DND-41 (cell line): ENCODE measurements at regions not wholly inside any gene's neighbourhood (a gene's known extent, or its start where the extent isn't known, plus 50 kb on each side); places are given as distances from the start of the nearest gene placed in this dataset.

Experiments used
- EZH2 ChIP-seq: IDR thresholded peaks from 3 replicates; pipeline ENCODE4 v1.6.1; 2012; ENCODE audit warnings: borderline replicate concordance, low read depth, mild to moderate bottlenecking, moderate library complexity, low read length, inconsistent platforms; ENCODE audit not compliant: severe bottlenecking
- TF ChIP-seq, protein P1 (sequence below): IDR thresholded peaks from 2 replicates; pipeline ENCODE4 v1.5.1; 2012; ENCODE audit warnings: borderline replicate concordance, low read length, moderate library complexity, mild to moderate bottlenecking; ENCODE audit not compliant: poor library complexity, severe bottlenecking; ENCODE audit errors: extremely low read depth

DNA sequence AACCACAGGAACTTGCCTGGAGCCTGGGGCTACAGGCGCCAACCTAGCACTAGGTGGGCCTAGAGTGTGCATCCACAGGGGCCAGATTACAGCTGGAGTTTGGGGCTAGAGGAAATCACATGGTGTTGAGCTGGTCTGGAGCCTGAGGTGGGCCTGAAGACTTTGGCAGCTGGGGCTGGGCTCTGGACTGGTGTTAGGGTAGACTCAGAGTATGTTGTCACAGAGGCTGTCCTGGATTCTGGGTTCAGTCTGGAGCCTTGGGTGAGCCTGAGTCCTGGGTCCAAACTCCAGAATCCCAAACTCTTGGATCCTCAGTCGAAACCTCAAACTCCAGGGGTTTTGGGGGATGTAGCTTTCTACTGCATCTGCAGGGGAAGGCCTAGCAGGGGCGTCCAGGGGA, 356.7 kb downstream of the FRK start:
- TF ChIP-seq, protein P1, sequence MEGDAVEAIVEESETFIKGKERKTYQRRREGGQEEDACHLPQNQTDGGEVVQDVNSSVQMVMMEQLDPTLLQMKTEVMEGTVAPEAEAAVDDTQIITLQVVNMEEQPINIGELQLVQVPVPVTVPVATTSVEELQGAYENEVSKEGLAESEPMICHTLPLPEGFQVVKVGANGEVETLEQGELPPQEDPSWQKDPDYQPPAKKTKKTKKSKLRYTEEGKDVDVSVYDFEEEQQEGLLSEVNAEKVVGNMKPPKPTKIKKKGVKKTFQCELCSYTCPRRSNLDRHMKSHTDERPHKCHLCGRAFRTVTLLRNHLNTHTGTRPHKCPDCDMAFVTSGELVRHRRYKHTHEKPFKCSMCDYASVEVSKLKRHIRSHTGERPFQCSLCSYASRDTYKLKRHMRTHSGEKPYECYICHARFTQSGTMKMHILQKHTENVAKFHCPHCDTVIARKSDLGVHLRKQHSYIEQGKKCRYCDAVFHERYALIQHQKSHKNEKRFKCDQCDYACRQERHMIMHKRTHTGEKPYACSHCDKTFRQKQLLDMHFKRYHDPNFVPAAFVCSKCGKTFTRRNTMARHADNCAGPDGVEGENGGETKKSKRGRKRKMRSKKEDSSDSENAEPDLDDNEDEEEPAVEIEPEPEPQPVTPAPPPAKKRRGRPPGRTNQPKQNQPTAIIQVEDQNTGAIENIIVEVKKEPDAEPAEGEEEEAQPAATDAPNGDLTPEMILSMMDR = no peak
- no peak for TF ChIP-seq EZH2
